Calu3 (cell line): ENCODE measurements at regions not wholly inside any gene's neighbourhood (a gene's known extent, or its start where the extent isn't known, plus 50 kb on each side); places are given as distances from the start of the nearest gene placed in this dataset.
"Not testable (repeated sequence)": the region's sequence is repeated elsewhere in the genome, so short reads cannot be mapped to it uniquely, and the experiment has no call there.

Experiments
- BruUV-seq: library from RNA; stranded (reverse); fragments of 400-500 nt; replicated peaks from 2 replicates; lab custom pipeline; 2021; lab: Mats Ljungman, UMichigan
- CTCF ChIA-PET: fragments of 300-600 bp; sonication (Branson Sonifier 250); formaldehyde crosslinking; loops from one replicate; lab custom pipeline; 2022; ENCODE audit warnings: antibody characterized with exemption; lab: Charles Lee
- DNase-seq: peaks from one replicate; pipeline ENCODE4 v3.0.0; 2022
- H3K27ac Mint-ChIP-seq: one replicate; pipeline ENCODE4 v1.8.0; 2022; ENCODE audit warnings: mixed read lengths; ENCODE audit not compliant: unreplicated experiment
- H3K27me3 Mint-ChIP-seq: one replicate; pipeline ENCODE4 v1.8.0; 2022; ENCODE audit warnings: mixed read lengths; ENCODE audit not compliant: unreplicated experiment
- H3K36me3 Mint-ChIP-seq: one replicate; pipeline ENCODE4 v1.8.0; 2022; ENCODE audit warnings: mild to moderate bottlenecking, moderate library complexity, mixed read lengths; ENCODE audit not compliant: insufficient read depth, unreplicated experiment
- H3K4me1 Mint-ChIP-seq: one replicate; pipeline ENCODE4 v1.8.0; 2022; ENCODE audit warnings: mild to moderate bottlenecking, low read depth, mixed read lengths; ENCODE audit not compliant: unreplicated experiment
- H3K4me3 Mint-ChIP-seq: one replicate; pipeline ENCODE4 v1.8.0; 2022; ENCODE audit warnings: mild to moderate bottlenecking, low read depth, moderate library complexity, mixed read lengths; ENCODE audit not compliant: unreplicated experiment
- H3K9me3 Mint-ChIP-seq: one replicate; pipeline ENCODE4 v1.8.0; 2022; ENCODE audit warnings: low read depth, mixed read lengths; ENCODE audit not compliant: unreplicated experiment
- intact Hi-C: fragments of 100-400 bp; cut with micrococcal nuclease; formaldehyde crosslinking; loops from one replicate; pipeline ENCODE4 v1.10.0; 2022; ENCODE audit not compliant: unreplicated experiment
- TF ChIP-seq, protein P1 (sequence below): fragments of 200-600 bp; IDR thresholded peaks from one replicate; pipeline ENCODE4 v1.8.0; 2022; ENCODE audit warnings: antibody characterized with exemption; ENCODE audit not compliant: unreplicated experiment

DNA sequence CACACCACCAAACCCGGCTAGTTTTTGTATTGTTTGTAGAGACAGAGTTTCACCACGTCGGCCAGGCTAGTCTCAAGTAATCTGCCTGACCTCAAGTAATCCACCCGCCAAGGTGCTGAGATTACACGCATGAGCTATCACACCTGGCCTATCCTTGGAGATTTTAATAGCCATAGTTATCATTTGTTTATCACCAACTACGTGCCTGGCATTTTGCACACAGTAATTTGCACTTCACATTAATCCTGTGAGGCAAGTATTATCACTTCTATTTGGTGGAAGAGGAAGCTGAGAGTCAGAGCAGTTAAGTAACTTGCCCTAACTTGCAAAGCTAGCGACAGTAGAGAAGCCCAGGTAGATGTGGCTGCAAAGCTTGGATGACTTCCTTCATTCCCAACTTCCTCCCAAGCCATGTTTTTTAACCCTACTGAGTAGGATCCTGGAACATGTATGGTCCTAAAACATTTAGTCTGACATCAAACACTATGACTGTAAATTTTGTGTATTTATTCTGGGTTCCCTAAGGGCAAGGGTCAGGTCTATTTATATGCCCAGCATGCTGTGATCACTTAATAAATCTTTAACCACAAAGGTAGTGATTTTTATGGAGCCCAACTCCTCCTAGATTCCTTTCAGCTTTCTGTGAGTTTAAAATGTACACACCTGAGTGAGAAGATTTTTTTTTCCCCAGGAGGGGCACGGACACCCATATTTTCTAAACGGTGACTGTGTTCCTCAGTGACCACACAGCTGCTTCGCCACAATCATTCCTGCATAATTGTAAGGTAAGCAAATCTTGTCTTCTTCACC, 100.2 kb upstream of the RAI14 start:
- Mint-ChIP-seq H3K27ac (no peak overlapping the region), H3K36me3 (no peaks in the 10 kb centered on the region), H3K27me3 (no peaks in the 10 kb centered on the region), H3K9me3 (no peaks in the 10 kb centered on the region), H3K4me1 (peaks cover 18% of the 10 kb centered on the region), H3K4me3 (no peak overlapping the region)
- TF ChIP-seq, protein P1, sequence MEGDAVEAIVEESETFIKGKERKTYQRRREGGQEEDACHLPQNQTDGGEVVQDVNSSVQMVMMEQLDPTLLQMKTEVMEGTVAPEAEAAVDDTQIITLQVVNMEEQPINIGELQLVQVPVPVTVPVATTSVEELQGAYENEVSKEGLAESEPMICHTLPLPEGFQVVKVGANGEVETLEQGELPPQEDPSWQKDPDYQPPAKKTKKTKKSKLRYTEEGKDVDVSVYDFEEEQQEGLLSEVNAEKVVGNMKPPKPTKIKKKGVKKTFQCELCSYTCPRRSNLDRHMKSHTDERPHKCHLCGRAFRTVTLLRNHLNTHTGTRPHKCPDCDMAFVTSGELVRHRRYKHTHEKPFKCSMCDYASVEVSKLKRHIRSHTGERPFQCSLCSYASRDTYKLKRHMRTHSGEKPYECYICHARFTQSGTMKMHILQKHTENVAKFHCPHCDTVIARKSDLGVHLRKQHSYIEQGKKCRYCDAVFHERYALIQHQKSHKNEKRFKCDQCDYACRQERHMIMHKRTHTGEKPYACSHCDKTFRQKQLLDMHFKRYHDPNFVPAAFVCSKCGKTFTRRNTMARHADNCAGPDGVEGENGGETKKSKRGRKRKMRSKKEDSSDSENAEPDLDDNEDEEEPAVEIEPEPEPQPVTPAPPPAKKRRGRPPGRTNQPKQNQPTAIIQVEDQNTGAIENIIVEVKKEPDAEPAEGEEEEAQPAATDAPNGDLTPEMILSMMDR, result no peak
- intact Hi-C loops, result loop anchor here (1.0 kb wide), 1 partner anchor 29 kb away; no protein-coding TSS in a partner anchor
- BruUV-seq, result no TSS peak
- CTCF ChIA-PET, result interaction anchor here (0.8 kb wide), 1 partner anchor 27 kb away, joined by 3 read pairs; no protein-coding TSS in a partner anchor
- DNase-seq, result peak; percentile 13

DNA sequence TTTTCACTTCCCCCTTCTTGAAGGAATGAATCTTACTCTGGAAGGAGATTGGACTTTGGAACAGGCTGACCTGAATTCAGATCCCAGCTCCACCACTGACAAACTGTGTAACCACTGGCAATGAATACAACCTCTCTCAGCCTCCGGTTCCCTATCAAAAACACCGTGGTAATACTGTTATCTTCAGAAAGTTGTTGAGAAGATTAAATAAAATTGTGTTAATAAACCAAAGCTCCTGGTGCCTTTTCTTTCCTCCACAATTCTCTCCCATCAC, 99.7 kb upstream of the RAI14 start:
- Mint-ChIP-seq H3K27me3 (no peaks in the 10 kb centered on the region), H3K9me3 (no peaks in the 10 kb centered on the region), H3K27ac (no peak overlapping the region), H3K4me3 (no peak overlapping the region), H3K36me3 (no peaks in the 10 kb centered on the region), H3K4me1 (peaks cover 18% of the 10 kb centered on the region)
- no TSS peak for BruUV-seq
- CTCF ChIA-PET, result interaction anchor here (0.8 to 1.0 kb wide), 2 partner anchors 26 to 36 kb away, joined by 3 read pairs; no protein-coding TSS in a partner anchor
- TF ChIP-seq, protein P1, result no peak
- DNase-seq, result no peak
- intact Hi-C loops, result loop anchor here (1.0 kb wide), 1 partner anchor 29 kb away; no protein-coding TSS in a partner anchor

- DNase-seq, CTCF ChIA-PET, H3K27me3 Mint-ChIP-seq, intact Hi-C loops, BruUV-seq, H3K4me3 Mint-ChIP-seq, H3K36me3 Mint-ChIP-seq, H3K9me3 Mint-ChIP-seq, H3K27ac Mint-ChIP-seq, H3K4me1 Mint-ChIP-seq: not testable (repeated sequence)
These were observed 94.5 kb upstream of the RAI14 start for GRCh38 chr5:34561581-34561980.

DNA sequence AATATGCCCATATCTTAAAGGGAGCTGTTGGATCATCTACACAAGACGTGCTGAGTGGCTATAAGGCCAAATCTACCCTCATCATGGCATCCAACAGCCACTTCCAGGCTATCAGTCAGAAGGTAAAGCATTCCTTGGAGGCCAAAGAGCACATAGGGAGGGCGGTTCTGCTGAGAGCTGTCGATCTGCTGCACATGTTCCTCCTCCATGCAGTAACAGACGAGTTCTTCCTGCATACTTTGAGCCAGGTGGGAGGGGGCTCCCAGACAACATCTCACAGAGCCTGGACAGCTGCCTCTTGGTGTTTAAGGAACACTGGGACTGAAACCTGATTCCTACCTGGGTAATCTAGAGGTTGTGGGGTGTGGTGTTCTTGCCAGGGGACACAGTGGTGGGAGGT, 93.3 kb upstream of the RAI14 start:
- peaks cover 6% of the 10 kb centered on the region for H3K4me1 Mint-ChIP-seq
- CTCF ChIA-PET, result no interaction called here
- H3K36me3 Mint-ChIP-seq, result no peaks in the 10 kb centered on the region
- no peak for DNase-seq
- intact Hi-C loops, result no loop called here
- no peaks in the 10 kb centered on the region for H3K27me3 Mint-ChIP-seq
- H3K9me3 Mint-ChIP-seq, result no peaks in the 10 kb centered on the region
- H3K4me3 Mint-ChIP-seq, result no peak overlapping the region
- BruUV-seq, result no TSS peak
- no peak overlapping the region for H3K27ac Mint-ChIP-seq
- TF ChIP-seq, protein P1, result no peak

- intact Hi-C loops, result no loop called here
- no peaks in the 10 kb centered on the region for H3K36me3 Mint-ChIP-seq
- H3K4me3 Mint-ChIP-seq, result no peak overlapping the region
- no peaks in the 10 kb centered on the region for H3K9me3 Mint-ChIP-seq
- no peak overlapping the region for H3K27ac Mint-ChIP-seq
- peaks cover 6% of the 10 kb centered on the region for H3K4me1 Mint-ChIP-seq
- DNase-seq, result no peak
- CTCF ChIA-PET, result no interaction called here
- TF ChIP-seq, protein P1, result no peak
- BruUV-seq, result no TSS peak
- no peaks in the 10 kb centered on the region for H3K27me3 Mint-ChIP-seq
These were observed 92.9 kb upstream of the RAI14 start for GRCh38 chr5:34563269-34563668.
